HepG2 (cell line): ENCODE measurements at regions not wholly inside any gene's neighbourhood (a gene's known extent, or its start where the extent isn't known, plus 50 kb on each side); places are given as distances from the start of the nearest gene placed in this dataset.

Source experiments
- ATAC-seq: fragments of 200-7000 bp; cut with Tn5 transposase; 3 replicates; pipeline ENCODE4 v1.9.1; 2020; ENCODE audit warnings: mild to moderate bottlenecking, moderate library complexity
- BruUV-seq: library from RNA; stranded (reverse); fragments of 400-500 nt; replicated peaks from 2 replicates; lab custom pipeline; 2021; lab: Mats Ljungman, UMichigan
- CTCF ChIA-PET: fragments of 300-600 bp; formaldehyde crosslinking; extraction: SDS; loops from one replicate; lab custom pipeline; 2021; ENCODE audit warnings: low total read pairs, inconsistent platforms, low intra/inter-chr PET ratio; lab: Yijun Ruan, JAX
- POLR2A ChIA-PET: fragments of 350-600 bp; sonication (Branson Sonifier 250); formaldehyde crosslinking; loops from one replicate; lab custom pipeline; 2020; ENCODE audit warnings: antibody characterized with exemption, inconsistent platforms; lab: Yijun Ruan, JAX
- DNase-seq: peaks from one replicate; pipeline ENCODE4 v3.0.0-alpha.2; 2015; ENCODE audit warnings: low spot score
- FAIRE-seq: peaks from 3 replicates; lab custom pipeline; 2011; peaks lifted over from hg19 to GRCh38; lab: Jason Lieb, UNC
- H2AFZ ChIP-seq: one replicate; pipeline ENCODE4 v1.6.1; 2011; ENCODE audit warnings: low read length, inconsistent platforms
- H3K27ac ChIP-seq: fragments of 300-600 bp; 3 replicates; pipeline ENCODE4 v1.8.0; 2011; ENCODE audit warnings: mixed run types, mild to moderate bottlenecking, mixed read lengths, low read length, inconsistent platforms; ENCODE audit not compliant: insufficient read depth; ENCODE audit errors: extremely low read length
- H3K27me3 ChIP-seq, 2 experiments: fragments of 200-600 bp in 1 of 2; 2 replicates in 1 of 2; 3 replicates in 1 of 2; pipeline versions ENCODE4 v1.6.0 to v1.8.0; 2011; ENCODE audit warnings: low read length in 2 of 2, mild to moderate bottlenecking in 2 of 2, moderate library complexity in 2 of 2, inconsistent platforms in 1 of 2; ENCODE audit not compliant: insufficient read depth in 2 of 2, control insufficient read depth in 1 of 2
- H3K36me3 ChIP-seq, 2 experiments: fragments of 200-600 bp in 1 of 2; replicated peaks in 1 of 2; 2 replicates in 1 of 2; 3 replicates in 1 of 2; pipeline versions ENCODE4 v1.5.1 to v1.8.0; 2011; ENCODE audit warnings: low read length in 2 of 2, inconsistent platforms in 1 of 2; ENCODE audit not compliant: insufficient read depth in 2 of 2, control insufficient read depth in 1 of 2
- H3K4me1 ChIP-seq: 2 replicates; pipeline ENCODE4 v1.5.1; 2012; ENCODE audit warnings: low read length, inconsistent platforms; ENCODE audit not compliant: insufficient read depth
- H3K4me2 ChIP-seq: 2 replicates; pipeline ENCODE4 v1.6.0; 2011; ENCODE audit warnings: low read depth, low read length, inconsistent platforms
- H3K4me3 ChIP-seq, 3 experiments: fragments of 200-600 bp in 1 of 3; sonication (generic), shearing (Covaris generic) in 1 of 3; replicated peaks in 1 of 3; 2 replicates each; pipeline ENCODE4 v1.5.1; 2011 to 2016; ENCODE audit warnings: low read length in 3 of 3, inconsistent platforms in 2 of 3, low read depth in 2 of 3, mild to moderate bottlenecking in 2 of 3, control low read depth in 1 of 3, mixed read lengths in 1 of 3; ENCODE audit not compliant: insufficient read depth in 1 of 3
- H3K79me2 ChIP-seq: one replicate; pipeline ENCODE4 v1.6.1; 2011; ENCODE audit warnings: low read length, inconsistent platforms; ENCODE audit not compliant: insufficient read depth
- H3K9ac ChIP-seq: 2 replicates; pipeline ENCODE4 v1.6.0; 2011; ENCODE audit warnings: mild to moderate bottlenecking, low read depth, low read length, inconsistent platforms; ENCODE audit not compliant: insufficient read depth
- H3K9me3 ChIP-seq: 2 replicates; pipeline ENCODE4 v1.5.1; 2012; ENCODE audit warnings: mild to moderate bottlenecking, low read length
- H4K20me1 ChIP-seq: 2 replicates; pipeline ENCODE4 v1.6.0; 2011; ENCODE audit warnings: inconsistent platforms, mild to moderate bottlenecking, low read length, moderate library complexity; ENCODE audit not compliant: insufficient read depth
- ATF6 ChIP-seq: sonication (generic); formaldehyde crosslinking; conservative IDR thresholded peaks from 2 replicates; pipeline ENCODE4 v1.4.0; 2020; ENCODE audit warnings: missing genetic modification reagents
- CSRNP1 ChIP-seq: sonication (generic); formaldehyde crosslinking; IDR thresholded peaks from 2 replicates; pipeline ENCODE4 v1.8.1; 2023; ENCODE audit warnings: mild to moderate bottlenecking, missing genetic modification reagents
- FOXJ3 ChIP-seq: sonication (generic); formaldehyde crosslinking; IDR thresholded peaks from 2 replicates; pipeline ENCODE4 v1.4.0; 2020; ENCODE audit warnings: missing genetic modification reagents, mild to moderate bottlenecking, borderline replicate concordance
- FOXO1 ChIP-seq: sonication (generic); formaldehyde crosslinking; IDR thresholded peaks from 2 replicates; pipeline ENCODE4 v1.4.0; 2020; ENCODE audit warnings: missing genetic modification reagents
- IKZF1 ChIP-seq: fragments of 450-650 bp; IDR thresholded peaks from 2 replicates; pipeline ENCODE4 v1.7.1; 2016
- JDP2 ChIP-seq: sonication (generic); formaldehyde crosslinking; IDR thresholded peaks from 2 replicates; pipeline ENCODE4 v1.8.1; 2022; ENCODE audit warnings: missing genetic modification reagents, borderline replicate concordance
- PCBP2 ChIP-seq: fragments of 200-400 bp; formaldehyde crosslinking; optimal IDR thresholded peaks from 2 replicates; pipeline ENCODE3; 2018; ENCODE audit warnings: low read length, low read depth; ENCODE audit not compliant: poor library complexity, severe bottlenecking
- SKIL ChIP-seq: sonication (generic); formaldehyde crosslinking; IDR thresholded peaks from 2 replicates; pipeline ENCODE4 v1.8.0; 2022; ENCODE audit warnings: missing genetic modification reagents, mild to moderate bottlenecking, moderate library complexity, borderline replicate concordance
- SMC3 ChIP-seq: IDR thresholded peaks from 2 replicates; pipeline ENCODE4 v1.6.1; 2011; ENCODE audit warnings: low read length, improper control_type of control experiment
- SRY ChIP-seq: sonication (generic); formaldehyde crosslinking; IDR thresholded peaks from 2 replicates; pipeline ENCODE4 v1.8.0; 2022; ENCODE audit warnings: mild to moderate bottlenecking, missing genetic modification reagents
- ZNF687 ChIP-seq: sonication (generic); formaldehyde crosslinking; IDR thresholded peaks from 2 replicates; pipeline ENCODE4 v1.5.1; 2020; ENCODE audit warnings: mild to moderate bottlenecking, missing genetic modification reagents, moderate library complexity
- ZNF878 ChIP-seq: sonication (generic); formaldehyde crosslinking; IDR thresholded peaks from 2 replicates; pipeline ENCODE4 v1.8.1; 2023; ENCODE audit warnings: mild to moderate bottlenecking, missing genetic modification reagents, moderate library complexity
- WGBS: methylation state at CpG from one replicate; pipeline ENCODE4 v1.1.6; 2017; ENCODE audit warnings: low lambda C conversion rate; 5-methylcytosine and 5-hydroxymethylcytosine counted together
- in situ Hi-C: cut with HindIII; loops from 2 replicates; pipeline ENCODE4 v1.10.0; 2017; ENCODE audit warnings: low pct_unique_long_range_greater_than_20kb; ENCODE audit not compliant: extremely low pct_ligation_motif_present
- intact Hi-C: fragments of 100-400 bp; cut with micrococcal nuclease; formaldehyde crosslinking; loops from one replicate; pipeline ENCODE4 v1.10.0; 2022; ENCODE audit not compliant: unreplicated experiment

- peaks cover 1 to 24% of the 10 kb centered on the region in 2 experiments for H3K27me3 ChIP-seq
- intact Hi-C loops (loop anchor here (1.0 kb wide), 2 partner anchors 545 to 633 kb away; no protein-coding TSS in a partner anchor), in situ Hi-C loops (loop anchor here (5.0 to 25.0 kb wide), 4 partner anchors 271 to 739 kb away; partner anchors contain the start of gene PNPLA5)
- H3K79me2 ChIP-seq, result no peaks in the 10 kb centered on the region
- no peaks in the 10 kb centered on the region for H3K36me3 ChIP-seq
- no peaks in the 10 kb centered on the region for H4K20me1 ChIP-seq
- H2AFZ ChIP-seq, result no peak overlapping the region
- BruUV-seq, result no TSS peak
- no peak overlapping the region for H3K4me3 ChIP-seq
- CTCF ChIA-PET, result interaction anchor here (0.6 to 2.8 kb wide), 3 partner anchors 58 to 633 kb away, joined by 3 to 27 read pairs (median 10); no protein-coding TSS in a partner anchor
- ATAC-seq, result peak; percentile 81
- H3K27ac ChIP-seq, result no peak overlapping the region
- H3K4me2 ChIP-seq, result no peak overlapping the region
- POLR2A ChIA-PET, result no interaction called here
- H3K4me1 ChIP-seq, result no peaks in the 10 kb centered on the region
- no peaks in the 10 kb centered on the region for H3K9me3 ChIP-seq
- 0% methylated on average over 5 of the region's 16 CpGs for WGBS
- peak; percentile 78 for FAIRE-seq
- DNase-seq, result peak; percentile 51
- H3K9ac ChIP-seq, result no peak overlapping the region
- TF ChIP-seq IKZF1 (no peak), CSRNP1 (no peak), JDP2 (CRISPR knock-in tag) (no peak), ZNF878 (CRISPR knock-in tag) (no peak), SKIL (CRISPR knock-in tag) (no peak), SRY (CRISPR knock-in tag) (no peak), PCBP2 (peak; percentile 66), FOXO1 (0 out of 2 replicates have a peak, but pooled peaks have one; percentile 16), FOXJ3 (no peak), SMC3 (peak; percentile 68), ATF6 (CRISPR knock-in tag) (no peak), ZNF687 (CRISPR knock-in tag) (0 out of 2 replicates have a peak, but pooled peaks have one; percentile 16)
Observed at GRCh38 chr22:44625981-44626687, 75.9 kb upstream of the PRR5 start.
